IMR-90 (cell line): ENCODE measurements at regions not wholly inside any gene's neighbourhood (a gene's known extent, or its start where the extent isn't known, plus 50 kb on each side); places are given as distances from the start of the nearest gene placed in this dataset.

ENCODE experiments used
- BHLHE40 ChIP-seq: fragments of 150-350 bp; IDR thresholded peaks from 2 replicates; pipeline ENCODE4 v1.6.1; 2016; ENCODE audit warnings: mild to moderate bottlenecking, low read depth, low read length
- CEBPB ChIP-seq: IDR thresholded peaks from 2 replicates; pipeline ENCODE4 v1.6.1; 2012; ENCODE audit warnings: low read depth, low read length, improper control_type of control experiment
- CTCF ChIP-seq: conservative IDR thresholded peaks from 2 replicates; pipeline ENCODE4 v1.5.1; 2012; ENCODE audit warnings: mild to moderate bottlenecking, low read depth, low read length, improper control_type of control experiment
- FOS ChIP-seq: fragments of 150-350 bp; IDR thresholded peaks from 2 replicates; pipeline ENCODE4 v1.6.1; 2016; ENCODE audit warnings: low read depth, low read length
- MAZ ChIP-seq: IDR thresholded peaks from 2 replicates; pipeline ENCODE4 v1.6.1; 2012; ENCODE audit warnings: low read depth, mild to moderate bottlenecking, low read length, improper control_type of control experiment, moderate library complexity, borderline replicate concordance
- NFE2L2 ChIP-seq: fragments of 150-350 bp; IDR thresholded peaks from 2 replicates; pipeline ENCODE4 v1.6.1; 2016; ENCODE audit warnings: low read depth, mild to moderate bottlenecking, low read length
- POLR2A ChIP-seq: IDR thresholded peaks from 2 replicates; pipeline ENCODE4 v1.6.1; 2012; ENCODE audit warnings: mild to moderate bottlenecking, low read depth, low read length
- RAD21 ChIP-seq: IDR thresholded peaks from 2 replicates; pipeline ENCODE4 v1.6.1; 2012; ENCODE audit warnings: low read length, improper control_type of control experiment
- RFX5 ChIP-seq: IDR thresholded peaks from 2 replicates; pipeline ENCODE4 v1.8.0; 2012; ENCODE audit warnings: low read depth, mild to moderate bottlenecking, low read length, moderate library complexity
- USF2 ChIP-seq: fragments of 150-350 bp; IDR thresholded peaks from 2 replicates; pipeline ENCODE4 v1.6.1; 2017; ENCODE audit warnings: mild to moderate bottlenecking, antibody characterized with exemption, low read length, low read depth
- TF ChIP-seq, protein P1 (sequence below): fragments of 150-350 bp; IDR thresholded peaks from 2 replicates; pipeline ENCODE4 v1.6.1; 2016; ENCODE audit warnings: low read depth, mild to moderate bottlenecking, low read length, moderate library complexity, borderline replicate concordance

- TF ChIP-seq CTCF (no peak), NFE2L2 (no peak), FOS (no peak), CEBPB (no peak), POLR2A (no peak), MAZ (no peak), RAD21 (no peak), RFX5 (no peak), BHLHE40 (no peak), USF2 (no peak)
- TF ChIP-seq, protein P1, sequence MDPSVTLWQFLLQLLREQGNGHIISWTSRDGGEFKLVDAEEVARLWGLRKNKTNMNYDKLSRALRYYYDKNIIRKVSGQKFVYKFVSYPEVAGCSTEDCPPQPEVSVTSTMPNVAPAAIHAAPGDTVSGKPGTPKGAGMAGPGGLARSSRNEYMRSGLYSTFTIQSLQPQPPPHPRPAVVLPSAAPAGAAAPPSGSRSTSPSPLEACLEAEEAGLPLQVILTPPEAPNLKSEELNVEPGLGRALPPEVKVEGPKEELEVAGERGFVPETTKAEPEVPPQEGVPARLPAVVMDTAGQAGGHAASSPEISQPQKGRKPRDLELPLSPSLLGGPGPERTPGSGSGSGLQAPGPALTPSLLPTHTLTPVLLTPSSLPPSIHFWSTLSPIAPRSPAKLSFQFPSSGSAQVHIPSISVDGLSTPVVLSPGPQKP: no peak
Measured at GRCh38 chr4:19030048-19030447, 1008.5 kb upstream of the LCORL start.
